ENCODE measurements at regions not wholly inside any gene's neighbourhood (a gene's known extent, or its start where the extent isn't known, plus 50 kb on each side); places are given as distances from the start of the nearest gene placed in this dataset.
A peak's percentile ranks its signal among the peaks of the same experiment; 100 is the strongest.
"Not testable (repeated sequence)": the region's sequence is repeated elsewhere in the genome, so short reads cannot be mapped to it uniquely, and the experiment has no call there.

- ChIA-PET POLR2A (no interaction called here), CTCF (interaction anchor here (1.7 kb wide), 1 partner anchor 17 kb away, joined by 4 read pairs; no protein-coding TSS in a partner anchor)
- no peak for DNase-seq (ENCODE audit: extremely low spot score)
- TF ChIP-seq CTCF (IDR thresholded peaks at IDR 0.05; ENCODE audit: control extremely low read depth, extremely low read depth, low read depth, missing control alignments), result no peak
Observed at GRCh38 chr10:84012431-84012830, 126.9 kb upstream of the GHITM start.

DNA sequence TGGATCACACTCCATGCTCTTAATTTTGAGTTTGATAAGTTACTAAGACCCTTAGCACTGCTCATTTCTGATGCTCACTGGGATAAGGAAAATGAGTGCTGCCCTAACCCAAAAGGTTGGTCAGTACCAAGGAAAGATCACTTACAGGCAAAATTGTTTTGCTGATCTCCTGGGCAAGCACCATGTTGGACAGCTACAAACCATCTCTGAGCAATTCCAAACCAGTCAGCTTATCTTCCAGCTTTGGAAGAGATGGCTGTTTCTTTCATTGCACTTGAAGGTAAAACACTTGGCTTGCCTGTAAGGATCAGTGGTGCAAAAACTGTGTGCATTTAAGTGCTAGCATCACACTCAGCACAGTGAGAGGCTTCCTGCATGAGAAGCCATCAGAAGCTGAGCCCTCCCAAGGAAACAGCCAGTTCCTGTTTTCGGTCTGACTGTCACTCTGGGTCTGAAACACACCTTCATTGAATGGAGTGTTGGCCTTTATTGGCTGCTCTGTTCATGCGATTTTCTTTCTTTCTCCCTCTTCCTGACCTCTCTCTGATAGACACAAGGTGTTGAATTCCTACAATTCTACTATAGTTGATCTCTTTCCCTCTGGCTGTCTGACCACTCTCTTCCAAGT, 126.4 kb upstream of the GHITM start:
- CTCF ChIA-PET, result interaction anchor here (0.8 to 1.7 kb wide), 2 partner anchors 9 to 18 kb away, joined by 3 to 4 read pairs; no protein-coding TSS in a partner anchor
- no peak for TF ChIP-seq CTCF (IDR thresholded peaks at IDR 0.05; ENCODE audit: control extremely low read depth, extremely low read depth, low read depth, missing control alignments)
- POLR2A ChIA-PET, result no interaction called here
- DNase-seq (ENCODE audit: extremely low spot score), result peak; percentile 47

- POLR2A ChIA-PET, result interaction anchor here (0.6 kb wide), 1 partner anchor 10 kb away, joined by 4 read pairs; no protein-coding TSS in a partner anchor
- CTCF ChIA-PET, result interaction anchor here (1.0 to 1.6 kb wide), 3 partner anchors 9 to 23 kb away, joined by 3 to 4 read pairs (median 4); no protein-coding TSS in a partner anchor
- TF ChIP-seq CTCF (IDR thresholded peaks at IDR 0.05; ENCODE audit: control extremely low read depth, extremely low read depth, low read depth, missing control alignments), result no peak
- DNase-seq (ENCODE audit: extremely low spot score), result no peak
Observed at GRCh38 chr10:84015877-84016595, 123.3 kb upstream of the GHITM start.

DNA sequence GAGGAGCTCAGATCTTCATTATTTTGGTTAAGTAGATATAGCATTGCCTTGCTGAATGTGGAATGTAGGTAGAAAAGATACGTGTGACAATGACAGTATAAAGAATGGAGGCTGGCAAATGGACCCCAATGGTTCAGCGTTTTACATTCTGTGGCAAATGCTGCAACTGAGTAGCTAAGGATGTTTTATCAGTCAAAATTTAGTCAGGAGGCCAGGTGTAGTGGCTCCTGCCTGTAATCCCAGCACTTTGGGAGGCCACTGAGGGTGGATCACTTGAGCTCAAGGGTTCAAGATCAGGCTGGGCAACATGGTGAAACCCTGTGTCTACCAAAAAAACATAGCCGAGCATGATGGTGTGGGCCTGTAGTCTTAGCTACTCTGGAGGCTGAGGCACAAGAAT, 120.5 kb upstream of the GHITM start:
- no peak for DNase-seq (ENCODE audit: extremely low spot score)
- POLR2A ChIA-PET, result no interaction called here
- CTCF ChIA-PET, result interaction anchor here (1.1 to 1.5 kb wide), 3 partner anchors 9 to 22 kb away, joined by 3 to 4 read pairs (median 3); no protein-coding TSS in a partner anchor
- no peak for TF ChIP-seq CTCF (IDR thresholded peaks at IDR 0.05; ENCODE audit: control extremely low read depth, extremely low read depth, low read depth, missing control alignments)

DNA sequence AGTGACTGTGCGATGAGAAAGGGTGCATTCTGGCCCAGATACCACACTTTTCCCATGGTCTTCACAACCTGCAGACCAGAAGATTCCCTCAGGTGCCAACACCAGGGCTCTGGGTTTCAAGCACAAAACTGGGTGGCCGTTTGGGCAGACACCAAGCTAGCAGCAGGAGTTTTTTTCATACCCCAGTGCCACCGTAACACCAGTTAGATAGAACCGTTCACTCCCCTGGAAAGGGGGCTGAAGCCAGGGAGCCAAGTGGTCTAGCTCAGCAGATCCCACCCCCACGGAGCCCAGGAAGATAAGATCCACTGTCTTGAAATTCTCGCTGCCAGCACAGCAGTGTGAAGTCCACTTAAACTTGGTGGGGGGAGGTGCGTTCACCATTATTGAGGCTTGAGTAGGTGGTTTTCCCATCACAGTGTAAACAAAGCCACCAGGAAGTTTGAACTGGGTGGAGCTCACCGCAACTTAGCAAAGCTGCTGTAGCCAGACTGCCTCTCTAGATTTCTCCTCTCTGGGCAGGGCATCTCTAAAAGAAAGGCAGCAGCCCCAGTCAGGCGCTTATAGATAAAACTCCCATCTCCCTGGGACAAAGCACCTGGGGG, 119.4 kb upstream of the GHITM start:
- CTCF ChIA-PET; DNase-seq (ENCODE audit: extremely low spot score): not testable (repeated sequence)

GRCh38 chr10:84026821-84027257, 112.5 kb upstream of the GHITM start:
- ChIA-PET POLR2A (interaction anchor here (0.6 kb wide), 1 partner anchor 11 kb away, joined by 4 read pairs; no protein-coding TSS in a partner anchor), CTCF (interaction anchor here (0.8 to 2.0 kb wide), 6 partner anchors 8 to 48 kb away, joined by 3 to 9 read pairs (median 4); no protein-coding TSS in a partner anchor)
- peak; percentile 26 for DNase-seq (ENCODE audit: extremely low spot score)
- TF ChIP-seq CTCF (IDR thresholded peaks at IDR 0.05; ENCODE audit: control extremely low read depth, extremely low read depth, low read depth, missing control alignments), result peak; percentile 83

More for the DNA sequence above, 119.4 kb upstream of the GHITM start:
- POLR2A ChIA-PET, result not testable (repeated sequence)

Data from GM10248 (cell line).